ENCODE measurements at regions not wholly inside any gene's neighbourhood (a gene's known extent, or its start where the extent isn't known, plus 50 kb on each side); places are given as distances from the start of the nearest gene placed in this dataset.

GRCh38 chr7:80311313-80311712, 176.7 kb downstream of the GNAI1 start:
- TF ChIP-seq RELA (CRISPR knock-in tag; IDR thresholded peaks at IDR 0.05; ENCODE audit: borderline replicate concordance) (no peak), ETV6 (CRISPR knock-in tag; IDR thresholded peaks at IDR 0.05) (no peak), ZBTB43 (CRISPR knock-in tag; IDR thresholded peaks at IDR 0.05) (no peak), ARID4B (CRISPR knock-in tag; IDR thresholded peaks at IDR 0.05; ENCODE audit: borderline replicate concordance) (no peak), NR1H2 (CRISPR knock-in tag; IDR thresholded peaks at IDR 0.05) (no peak), E2F5 (CRISPR knock-in tag; IDR thresholded peaks at IDR 0.05) (no peak), HMGXB4 (CRISPR knock-in tag; IDR thresholded peaks at IDR 0.05) (no peak), ELF4 (CRISPR knock-in tag; IDR thresholded peaks at IDR 0.05; ENCODE audit: low read depth) (no peak), NFYB (CRISPR knock-in tag; conservative IDR thresholded peaks at IDR 0.05; ENCODE audit: low read depth) (no peak), ZNF263 (CRISPR knock-in tag; IDR thresholded peaks at IDR 0.05; ENCODE audit: low read depth) (no peak)
- TF ChIP-seq, protein P1, sequence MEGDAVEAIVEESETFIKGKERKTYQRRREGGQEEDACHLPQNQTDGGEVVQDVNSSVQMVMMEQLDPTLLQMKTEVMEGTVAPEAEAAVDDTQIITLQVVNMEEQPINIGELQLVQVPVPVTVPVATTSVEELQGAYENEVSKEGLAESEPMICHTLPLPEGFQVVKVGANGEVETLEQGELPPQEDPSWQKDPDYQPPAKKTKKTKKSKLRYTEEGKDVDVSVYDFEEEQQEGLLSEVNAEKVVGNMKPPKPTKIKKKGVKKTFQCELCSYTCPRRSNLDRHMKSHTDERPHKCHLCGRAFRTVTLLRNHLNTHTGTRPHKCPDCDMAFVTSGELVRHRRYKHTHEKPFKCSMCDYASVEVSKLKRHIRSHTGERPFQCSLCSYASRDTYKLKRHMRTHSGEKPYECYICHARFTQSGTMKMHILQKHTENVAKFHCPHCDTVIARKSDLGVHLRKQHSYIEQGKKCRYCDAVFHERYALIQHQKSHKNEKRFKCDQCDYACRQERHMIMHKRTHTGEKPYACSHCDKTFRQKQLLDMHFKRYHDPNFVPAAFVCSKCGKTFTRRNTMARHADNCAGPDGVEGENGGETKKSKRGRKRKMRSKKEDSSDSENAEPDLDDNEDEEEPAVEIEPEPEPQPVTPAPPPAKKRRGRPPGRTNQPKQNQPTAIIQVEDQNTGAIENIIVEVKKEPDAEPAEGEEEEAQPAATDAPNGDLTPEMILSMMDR (IDR thresholded peaks at IDR 0.05): no peak
- TF ChIP-seq, protein P2, sequence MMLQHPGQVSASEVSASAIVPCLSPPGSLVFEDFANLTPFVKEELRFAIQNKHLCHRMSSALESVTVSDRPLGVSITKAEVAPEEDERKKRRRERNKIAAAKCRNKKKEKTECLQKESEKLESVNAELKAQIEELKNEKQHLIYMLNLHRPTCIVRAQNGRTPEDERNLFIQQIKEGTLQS (CRISPR knock-in tag; conservative IDR thresholded peaks at IDR 0.05): no peak

Measured in WTC11 (cell line).